GM12892 (cell line): ENCODE measurements at regions not wholly inside any gene's neighbourhood (a gene's known extent, or its start where the extent isn't known, plus 50 kb on each side); places are given as distances from the start of the nearest gene placed in this dataset.
"Not testable (repeated sequence)": the region's sequence is repeated elsewhere in the genome, so short reads cannot be mapped to it uniquely, and the experiment has no call there.

Source experiments
- DNase-seq: peaks from one replicate; pipeline ENCODE4 v3.0.0; 2011; ENCODE audit not compliant: insufficient read length
- FAIRE-seq: peaks from 2 replicates; lab custom pipeline; 2011; peaks lifted over from hg19 to GRCh38; lab: Jason Lieb, UNC
- POLR2A ChIP-seq: IDR thresholded peaks from 2 replicates; pipeline ENCODE4 v1.6.1; 2011; ENCODE audit warnings: low read depth, low read length, control low read depth
- POLR2AphosphoS5 ChIP-seq: IDR thresholded peaks from 2 replicates; pipeline ENCODE4 v1.6.1; 2011; ENCODE audit warnings: low read depth, low read length, control low read depth
- TAF1 ChIP-seq: IDR thresholded peaks from 2 replicates; pipeline ENCODE4 v1.6.1; 2011; ENCODE audit warnings: low read depth, mild to moderate bottlenecking, control low read depth, low read length, borderline replicate concordance

GRCh38 chr14:21791749-21792148 lies 118.1 kb upstream of the OR4E1 start:
- no peak for FAIRE-seq

GRCh38 chr14:21788687-21789086 lies 115.1 kb upstream of the OR4E1 start:
- DNase-seq, FAIRE-seq: not testable (repeated sequence)

More at GRCh38 chr14:21791749-21792148, 118.1 kb upstream of the OR4E1 start:
- TF ChIP-seq POLR2A (no peak), POLR2AphosphoS5 (no peak), TAF1 (no peak)
- no peak for DNase-seq

GRCh38 chr14:21787242-21787641 lies 113.6 kb upstream of the OR4E1 start:
- not testable (repeated sequence) for DNase-seq, FAIRE-seq

- no peak for FAIRE-seq
- DNase-seq, result no peak
- no peak for TF ChIP-seq TAF1
- TF ChIP-seq POLR2A, result no peak
- TF ChIP-seq POLR2AphosphoS5, result no peak
These were observed 107.9 kb upstream of the OR4E1 start for GRCh38 chr14:21781543-21781942.

- no peak for DNase-seq
- no peak for FAIRE-seq
- TF ChIP-seq POLR2AphosphoS5, result no peak
- TF ChIP-seq POLR2A, result no peak
- TF ChIP-seq TAF1, result no peak
These were observed 106.9 kb upstream of the OR4E1 start for GRCh38 chr14:21780429-21781084.

- TF ChIP-seq POLR2A (no peak), TAF1 (no peak), POLR2AphosphoS5 (no peak)
- no peak for DNase-seq
- no peak for FAIRE-seq
These were observed 98.1 kb upstream of the OR4E1 start for GRCh38 chr14:21771671-21772070.

GRCh38 chr14:21768875-21769257 lies 95.2 kb upstream of the OR4E1 start:
- DNase-seq (no peak), FAIRE-seq (no peak)
- no peak for TF ChIP-seq TAF1
- no peak for TF ChIP-seq POLR2A
- no peak for TF ChIP-seq POLR2AphosphoS5

GRCh38 chr14:21768116-21768874 lies 94.7 kb upstream of the OR4E1 start:
- no peak for TF ChIP-seq POLR2A
- TF ChIP-seq TAF1, result no peak
- no peak for TF ChIP-seq POLR2AphosphoS5
- DNase-seq (no peak), FAIRE-seq (peak; percentile 61)

GRCh38 chr14:21760360-21760759 lies 86.7 kb upstream of the OR4E1 start:
- FAIRE-seq, DNase-seq: not testable (repeated sequence)

- DNase-seq (no peak), FAIRE-seq (no peak)
- TF ChIP-seq POLR2A, result no peak
- TF ChIP-seq POLR2AphosphoS5, result no peak
- TF ChIP-seq TAF1, result no peak
These were observed 75.8 kb upstream of the OR4E1 start for GRCh38 chr14:21749306-21749868.

GRCh38 chr14:21748869-21749303 lies 75.3 kb upstream of the OR4E1 start:
- FAIRE-seq, result peak; percentile 67
- no peak for DNase-seq
- TF ChIP-seq POLR2A (no peak), TAF1 (no peak), POLR2AphosphoS5 (no peak)

- TF ChIP-seq POLR2A (no peak), TAF1 (no peak), POLR2AphosphoS5 (no peak)
- DNase-seq (no peak), FAIRE-seq (no peak)
These were observed 62.2 kb upstream of the OR4E1 start for GRCh38 chr14:21735639-21736307.
